ENCODE measurements at regions not wholly inside any gene's neighbourhood (a gene's known extent, or its start where the extent isn't known, plus 50 kb on each side); places are given as distances from the start of the nearest gene placed in this dataset.

DNA sequence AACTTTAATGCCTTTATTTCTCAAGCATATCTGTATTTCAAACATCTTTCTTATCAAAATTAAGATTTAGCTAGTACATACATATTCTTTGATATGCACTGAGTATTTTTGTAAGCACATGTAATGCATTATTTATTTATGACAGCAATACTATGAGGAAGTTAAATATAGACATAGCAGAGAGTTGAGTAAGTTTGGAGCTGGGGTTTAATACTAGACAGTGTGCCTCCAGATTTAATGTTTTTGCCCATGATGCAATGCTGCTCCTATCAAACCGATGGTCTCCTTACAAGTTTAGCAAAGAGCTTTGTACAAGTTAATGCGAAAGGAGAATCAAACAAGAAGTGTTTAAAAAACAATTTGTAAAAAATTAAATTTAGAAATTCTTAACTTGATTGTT, 826.6 kb upstream of the MGAT4C start:
- Histone ChIP-seq H3K4me1 (no peaks in the 10 kb centered on the region), H3K27ac (no peak overlapping the region), H3K27me3 (no peaks in the 10 kb centered on the region), H3K9ac (no peak overlapping the region), H4K20me1 (no peaks in the 10 kb centered on the region), H3K9me3 (no peaks in the 10 kb centered on the region), H3K4me2 (no peak overlapping the region), H3K36me3 (no peaks in the 10 kb centered on the region), H3K4me3 (no peak overlapping the region)
- no peak for TF ChIP-seq Cebpa-rat (IDR thresholded peaks at IDR 0.05)

DNA sequence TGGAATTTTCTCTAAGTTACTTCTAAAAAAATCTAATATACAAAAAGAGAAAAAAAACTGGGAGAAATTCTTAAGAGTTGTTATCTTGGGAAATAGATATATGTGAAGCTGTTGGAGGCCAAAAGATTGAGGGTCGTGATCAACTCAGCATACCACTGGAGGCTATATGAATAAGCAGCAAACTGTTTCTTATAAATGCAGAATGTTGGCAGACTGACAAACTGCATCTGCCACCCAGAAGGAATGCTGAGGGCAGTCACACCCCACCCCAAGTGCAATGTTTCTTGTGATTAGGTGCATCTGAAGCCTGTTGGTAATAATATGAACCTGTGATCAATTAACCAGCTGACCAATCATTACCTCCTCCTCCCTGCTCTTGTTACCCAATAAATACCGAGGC, 818.6 kb upstream of the MGAT4C start:
- Histone ChIP-seq H3K4me3 (no peak overlapping the region), H4K20me1 (no peaks in the 10 kb centered on the region), H3K4me1 (no peaks in the 10 kb centered on the region), H3K4me2 (no peak overlapping the region), H3K27me3 (no peaks in the 10 kb centered on the region), H3K36me3 (no peaks in the 10 kb centered on the region), H3K27ac (no peak overlapping the region), H3K9me3 (peaks cover 13% of the 10 kb centered on the region), H3K9ac (no peak overlapping the region)
- no peak for TF ChIP-seq Cebpa-rat (IDR thresholded peaks at IDR 0.05)

DNA sequence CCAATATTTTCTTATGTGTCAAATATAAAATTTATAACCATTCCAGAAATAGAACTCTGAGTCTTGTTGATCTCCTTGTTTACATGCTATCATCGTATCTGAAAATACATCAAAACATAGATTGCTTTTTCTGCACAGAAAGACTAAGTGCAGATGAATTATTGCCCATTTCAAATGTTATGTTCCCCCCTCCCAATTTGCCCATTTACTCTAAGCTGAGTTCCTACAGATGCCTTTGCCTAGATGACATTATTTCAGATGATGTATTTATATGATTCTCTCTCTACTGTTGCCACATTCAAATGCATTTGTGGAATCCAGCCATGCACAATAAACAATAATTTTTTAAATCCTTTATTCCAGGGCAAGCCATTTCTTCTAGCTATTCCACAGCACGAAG, 810.1 kb upstream of the MGAT4C start:
- no peaks in the 10 kb centered on the region for H3K36me3 ChIP-seq
- H4K20me1 ChIP-seq: no peaks in the 10 kb centered on the region
- no peak overlapping the region for H3K4me3 ChIP-seq
- H3K9ac ChIP-seq: no peak overlapping the region
- H3K4me2 ChIP-seq: no peak overlapping the region
- TF ChIP-seq Cebpa-rat (IDR thresholded peaks at IDR 0.05): no peak
- no peaks in the 10 kb centered on the region for H3K9me3 ChIP-seq
- no peaks in the 10 kb centered on the region for H3K27me3 ChIP-seq
- H3K4me1 ChIP-seq: no peaks in the 10 kb centered on the region
- H3K27ac ChIP-seq: no peak overlapping the region

DNA sequence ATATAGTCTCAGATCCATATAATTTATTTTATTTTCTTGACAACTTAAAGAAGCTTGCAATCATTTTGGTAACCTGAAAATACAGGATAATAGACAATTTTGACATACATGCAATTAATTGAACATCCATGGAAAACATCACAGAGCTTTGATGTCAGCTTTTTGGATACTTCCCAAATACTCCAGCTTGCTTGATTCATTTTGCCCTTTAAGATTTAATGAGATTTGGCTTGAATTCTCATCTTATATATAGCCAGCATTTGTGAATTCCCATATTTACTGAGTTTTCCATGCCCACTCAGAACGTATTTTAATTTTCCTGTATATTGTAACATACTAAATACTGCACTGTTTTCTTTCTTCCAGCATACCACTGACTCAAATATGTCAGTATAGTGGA, 803.0 kb upstream of the MGAT4C start:
- Histone ChIP-seq H3K4me3 (no peak overlapping the region), H4K20me1 (no peaks in the 10 kb centered on the region), H3K36me3 (no peaks in the 10 kb centered on the region), H3K27me3 (no peaks in the 10 kb centered on the region), H3K27ac (no peak overlapping the region), H3K4me2 (no peak overlapping the region), H3K9me3 (no peaks in the 10 kb centered on the region), H3K9ac (no peak overlapping the region), H3K4me1 (no peaks in the 10 kb centered on the region)
- no peak for TF ChIP-seq Cebpa-rat (IDR thresholded peaks at IDR 0.05)

DNA sequence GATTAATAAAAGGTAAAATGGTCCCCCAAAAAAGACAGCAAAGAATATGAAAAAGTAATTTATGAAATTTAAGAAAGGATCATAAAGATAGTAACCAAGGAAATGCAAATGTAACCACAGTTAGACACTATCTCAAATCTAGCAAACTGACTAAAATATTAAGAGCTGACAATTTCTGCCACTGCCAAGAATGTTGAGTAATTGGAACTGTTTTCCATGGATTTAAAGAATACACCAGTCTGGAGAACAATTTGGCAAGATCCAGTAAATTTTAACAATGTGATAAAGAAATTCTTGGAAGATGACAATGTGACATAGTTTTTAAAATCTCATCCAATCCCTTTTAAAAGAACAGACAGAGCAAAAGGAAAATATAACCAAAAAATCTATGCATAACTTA, 798.0 kb upstream of the MGAT4C start:
- Histone ChIP-seq H3K4me1 (no peaks in the 10 kb centered on the region), H3K9me3 (no peaks in the 10 kb centered on the region)
- no peak for TF ChIP-seq Cebpa-rat (IDR thresholded peaks at IDR 0.05)

DNA sequence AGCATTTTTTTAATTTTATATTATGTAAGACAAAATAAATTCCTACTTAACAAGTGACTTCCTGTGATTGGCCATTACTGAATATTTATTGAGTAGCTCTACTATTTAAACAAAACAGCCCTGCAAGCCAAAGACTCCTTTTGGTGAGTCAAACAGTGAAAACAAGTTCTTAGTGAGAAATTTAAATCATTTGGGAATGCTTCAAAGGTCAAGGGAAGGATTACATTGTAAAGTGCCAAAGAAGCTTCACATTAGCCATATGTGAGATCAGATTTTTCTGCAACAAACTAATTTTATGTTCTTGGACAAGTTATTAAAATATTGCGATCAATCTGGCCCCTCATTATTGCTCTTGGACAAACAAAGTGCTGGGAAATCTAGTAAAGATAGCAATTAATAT, 795.4 kb upstream of the MGAT4C start:
- no peak overlapping the region for H3K4me3 ChIP-seq
- no peaks in the 10 kb centered on the region for H3K27me3 ChIP-seq
- H3K9me3 ChIP-seq: no peaks in the 10 kb centered on the region
- no peak overlapping the region for H3K4me2 ChIP-seq
- no peaks in the 10 kb centered on the region for H4K20me1 ChIP-seq
- H3K4me1 ChIP-seq: no peaks in the 10 kb centered on the region
- H3K36me3 ChIP-seq: no peaks in the 10 kb centered on the region
- H3K27ac ChIP-seq: no peak overlapping the region
- no peak for TF ChIP-seq Cebpa-rat (IDR thresholded peaks at IDR 0.05)
- H3K9ac ChIP-seq: no peak overlapping the region

More for the DNA sequence above, 798.0 kb upstream of the MGAT4C start:
- H3K27me3 ChIP-seq: no peaks in the 10 kb centered on the region
- no peak overlapping the region for H3K27ac ChIP-seq
- no peaks in the 10 kb centered on the region for H4K20me1 ChIP-seq
- H3K4me2 ChIP-seq: no peak overlapping the region
- no peak overlapping the region for H3K9ac ChIP-seq
- no peaks in the 10 kb centered on the region for H3K36me3 ChIP-seq
- H3K4me3 ChIP-seq: no peak overlapping the region

DNA sequence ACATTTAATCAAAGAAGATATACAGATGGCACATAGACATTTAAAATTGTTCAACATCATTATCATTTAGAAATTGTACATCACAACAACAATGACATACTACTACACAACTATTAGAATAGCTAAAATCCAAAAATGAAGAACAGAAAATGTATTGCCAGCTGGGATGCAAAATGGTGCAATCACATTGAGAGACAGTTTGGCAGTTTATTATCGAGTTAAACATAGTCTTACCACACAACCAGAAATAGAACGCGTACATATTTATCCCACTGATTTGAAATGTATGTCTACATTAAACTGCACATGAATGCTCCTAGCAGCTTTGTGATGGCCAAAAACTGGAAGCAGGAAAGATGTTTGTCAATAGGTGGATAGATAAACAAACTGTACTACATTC, 791.5 kb upstream of the MGAT4C start:
- no peak overlapping the region for H3K9ac ChIP-seq
- H3K36me3 ChIP-seq: no peaks in the 10 kb centered on the region

DNA sequence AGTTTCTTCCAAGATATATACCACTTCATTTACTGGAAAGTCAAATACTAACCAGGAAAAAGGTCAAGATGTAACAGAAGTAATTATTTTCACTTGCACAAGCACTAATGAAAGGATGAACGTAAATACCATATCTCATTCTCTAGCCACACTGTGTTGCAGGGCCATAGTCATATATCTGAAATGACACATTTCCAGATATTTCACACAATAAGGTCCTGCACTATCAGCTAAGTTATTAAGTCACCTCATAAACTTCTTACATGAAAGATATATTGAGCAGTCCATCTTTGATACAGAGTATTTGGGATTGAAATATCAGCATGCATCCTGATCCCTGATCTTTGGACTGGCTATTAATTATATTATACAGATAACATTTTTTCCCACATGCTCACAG, 783.3 kb upstream of the MGAT4C start:
- Histone ChIP-seq H3K9me3 (no peaks in the 10 kb centered on the region), H3K9ac (no peak overlapping the region), H3K4me3 (no peak overlapping the region), H3K4me2 (no peak overlapping the region), H3K27me3 (no peaks in the 10 kb centered on the region), H3K36me3 (no peaks in the 10 kb centered on the region), H3K27ac (no peak overlapping the region), H4K20me1 (no peaks in the 10 kb centered on the region), H3K4me1 (no peaks in the 10 kb centered on the region)
- TF ChIP-seq Cebpa-rat (IDR thresholded peaks at IDR 0.05): no peak

More for the DNA sequence above, 791.5 kb upstream of the MGAT4C start:
- H3K9me3 ChIP-seq: no peaks in the 10 kb centered on the region
- H3K4me1 ChIP-seq: no peaks in the 10 kb centered on the region
- no peak overlapping the region for H3K4me3 ChIP-seq
- no peaks in the 10 kb centered on the region for H4K20me1 ChIP-seq
- H3K27ac ChIP-seq: no peak overlapping the region
- no peaks in the 10 kb centered on the region for H3K27me3 ChIP-seq
- TF ChIP-seq Cebpa-rat (IDR thresholded peaks at IDR 0.05): no peak
- no peak overlapping the region for H3K4me2 ChIP-seq

DNA sequence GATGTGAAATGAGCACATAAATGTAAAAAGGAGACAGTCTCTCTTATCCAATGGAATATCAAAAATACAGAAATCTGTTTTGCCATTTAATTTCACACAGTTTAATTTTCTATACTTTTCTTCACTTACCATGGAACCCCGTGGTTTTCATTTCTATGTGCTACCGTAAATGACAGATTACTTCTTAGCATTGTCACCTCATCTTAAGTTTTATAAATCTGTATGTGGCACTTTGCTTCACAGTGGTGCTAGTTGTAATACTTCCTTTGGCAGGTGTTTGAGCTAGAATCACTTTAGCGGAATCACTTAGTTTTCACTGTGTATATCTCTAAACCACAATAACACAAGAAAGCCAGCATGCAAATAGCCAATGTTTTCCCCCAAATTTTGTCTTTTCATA, 781.9 kb upstream of the MGAT4C start:
- no peaks in the 10 kb centered on the region for H3K27me3 ChIP-seq
- no peaks in the 10 kb centered on the region for H3K4me1 ChIP-seq
- no peak overlapping the region for H3K9ac ChIP-seq
- no peaks in the 10 kb centered on the region for H3K9me3 ChIP-seq
- no peaks in the 10 kb centered on the region for H4K20me1 ChIP-seq
- no peak overlapping the region for H3K4me3 ChIP-seq
- no peak overlapping the region for H3K4me2 ChIP-seq
- H3K27ac ChIP-seq: no peak overlapping the region
- no peak for TF ChIP-seq Cebpa-rat (IDR thresholded peaks at IDR 0.05)
- H3K36me3 ChIP-seq: no peaks in the 10 kb centered on the region

DNA sequence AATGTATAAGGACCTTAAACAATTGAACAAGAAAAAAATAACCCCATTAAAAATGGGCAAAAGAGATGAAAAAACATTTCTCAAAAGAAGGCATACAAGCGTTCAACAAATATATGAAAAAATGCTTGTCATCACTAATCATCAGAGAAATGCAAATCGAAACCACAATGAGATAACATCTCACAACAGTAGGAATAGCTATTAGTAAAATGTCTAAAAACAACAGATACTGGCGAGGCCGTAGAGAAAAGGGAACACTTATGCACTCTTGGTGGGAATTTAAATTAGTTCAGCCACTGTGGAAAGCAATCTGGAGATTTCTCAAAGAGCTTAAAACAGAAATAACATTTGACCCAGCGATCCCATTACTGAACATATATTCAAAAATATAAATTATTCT, 769.8 kb upstream of the MGAT4C start:
- Histone ChIP-seq H3K36me3 (no peaks in the 10 kb centered on the region), H4K20me1 (no peaks in the 10 kb centered on the region), H3K4me1 (no peaks in the 10 kb centered on the region), H3K9ac (no peak overlapping the region), H3K9me3 (no peaks in the 10 kb centered on the region), H3K27ac (no peak overlapping the region), H3K4me2 (no peak overlapping the region), H3K4me3 (no peak overlapping the region), H3K27me3 (no peaks in the 10 kb centered on the region)
- TF ChIP-seq Cebpa-rat (IDR thresholded peaks at IDR 0.05): no peak

DNA sequence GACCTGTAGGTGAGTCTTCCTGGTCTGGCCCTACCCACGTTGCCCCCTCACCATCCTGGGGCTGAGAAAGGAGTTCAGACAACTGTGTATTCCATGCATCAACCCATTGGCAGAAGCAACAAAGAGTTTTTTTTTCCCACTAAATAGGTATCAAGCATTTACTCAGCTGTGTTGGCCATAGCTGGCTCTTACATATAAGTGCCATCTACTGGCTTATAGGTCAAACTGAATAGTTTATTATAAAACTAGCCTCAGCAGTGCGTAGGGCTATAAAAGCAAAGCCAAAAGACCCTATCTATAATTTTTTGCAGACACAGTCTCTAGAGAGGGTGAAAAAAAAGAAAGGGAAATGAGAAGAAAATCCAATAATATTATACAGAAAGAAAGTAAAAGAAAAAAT, 765.2 kb upstream of the MGAT4C start:
- H3K27ac ChIP-seq: no peak overlapping the region
- H3K27me3 ChIP-seq: no peaks in the 10 kb centered on the region
- no peak overlapping the region for H3K4me3 ChIP-seq
- no peak overlapping the region for H3K9ac ChIP-seq
- no peaks in the 10 kb centered on the region for H3K36me3 ChIP-seq
- no peaks in the 10 kb centered on the region for H3K4me1 ChIP-seq
- H4K20me1 ChIP-seq: no peaks in the 10 kb centered on the region
- H3K9me3 ChIP-seq: no peaks in the 10 kb centered on the region
- no peak overlapping the region for H3K4me2 ChIP-seq
- no peak for TF ChIP-seq Cebpa-rat (IDR thresholded peaks at IDR 0.05)
